ENCODE measurements at regions not wholly inside any gene's neighbourhood (a gene's known extent, or its start where the extent isn't known, plus 50 kb on each side); places are given as distances from the start of the nearest gene placed in this dataset.

DNA sequence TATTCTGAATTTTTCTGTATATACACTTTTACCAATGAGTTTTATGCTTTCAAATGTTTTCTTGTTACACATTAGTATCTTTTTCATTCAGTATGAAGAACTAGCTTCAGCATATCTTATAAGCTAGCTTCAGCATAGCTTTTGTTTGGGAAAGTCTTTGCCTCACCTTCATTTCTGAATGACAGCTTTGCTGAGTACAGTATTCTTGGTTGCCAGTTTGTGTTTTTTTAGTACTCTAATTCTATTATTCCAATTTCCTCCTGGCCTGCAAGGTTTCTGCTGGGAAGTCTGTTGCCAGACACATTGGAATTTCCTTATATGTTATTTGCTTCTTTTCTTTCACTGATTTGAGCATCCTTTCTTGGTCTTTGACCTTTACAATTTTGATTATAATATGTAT is 278.8 kb downstream of the SPATA18 start:
- Histone ChIP-seq H3K9me3 (peaks cover 0 to 6% (median 3%) of the 10 kb centered on the region in 4 donors), H3K36me3 (no peaks in the 10 kb centered on the region), H3K4me3 (no peak overlapping the region), H3K4me1 (no peaks in the 10 kb centered on the region), H3K27ac (no peak overlapping the region), H3K27me3 (no peaks in the 10 kb centered on the region)
- DNase-seq, result no peak
- TF ChIP-seq, protein P1, sequence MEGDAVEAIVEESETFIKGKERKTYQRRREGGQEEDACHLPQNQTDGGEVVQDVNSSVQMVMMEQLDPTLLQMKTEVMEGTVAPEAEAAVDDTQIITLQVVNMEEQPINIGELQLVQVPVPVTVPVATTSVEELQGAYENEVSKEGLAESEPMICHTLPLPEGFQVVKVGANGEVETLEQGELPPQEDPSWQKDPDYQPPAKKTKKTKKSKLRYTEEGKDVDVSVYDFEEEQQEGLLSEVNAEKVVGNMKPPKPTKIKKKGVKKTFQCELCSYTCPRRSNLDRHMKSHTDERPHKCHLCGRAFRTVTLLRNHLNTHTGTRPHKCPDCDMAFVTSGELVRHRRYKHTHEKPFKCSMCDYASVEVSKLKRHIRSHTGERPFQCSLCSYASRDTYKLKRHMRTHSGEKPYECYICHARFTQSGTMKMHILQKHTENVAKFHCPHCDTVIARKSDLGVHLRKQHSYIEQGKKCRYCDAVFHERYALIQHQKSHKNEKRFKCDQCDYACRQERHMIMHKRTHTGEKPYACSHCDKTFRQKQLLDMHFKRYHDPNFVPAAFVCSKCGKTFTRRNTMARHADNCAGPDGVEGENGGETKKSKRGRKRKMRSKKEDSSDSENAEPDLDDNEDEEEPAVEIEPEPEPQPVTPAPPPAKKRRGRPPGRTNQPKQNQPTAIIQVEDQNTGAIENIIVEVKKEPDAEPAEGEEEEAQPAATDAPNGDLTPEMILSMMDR (IDR thresholded peaks at IDR 0.05), result no peak
- TF ChIP-seq EP300 (IDR thresholded peaks at IDR 0.05) (no peak), POLR2A (IDR thresholded peaks at IDR 0.05) (no peak), POLR2AphosphoS5 (IDR thresholded peaks at IDR 0.05) (no peak)
- intact Hi-C loops (cut with DNase I), result no loop called here

DNA sequence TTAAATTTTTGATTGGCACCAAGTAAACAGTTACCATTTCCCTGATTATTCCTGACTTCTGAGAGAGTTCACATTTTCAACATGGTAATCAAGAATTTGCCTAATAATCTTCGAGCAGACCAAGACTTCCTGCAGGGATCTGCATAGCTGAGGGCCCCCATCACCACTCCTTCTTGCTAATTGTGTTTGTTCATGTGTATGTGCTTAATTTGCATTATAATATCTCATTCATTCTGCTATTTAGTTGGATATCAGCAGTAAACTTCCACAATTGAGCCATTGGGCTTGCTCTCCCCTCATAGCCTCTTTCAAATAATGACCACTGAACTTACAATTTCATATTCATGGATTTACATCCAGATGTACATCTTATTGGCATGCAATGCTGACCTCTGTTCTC is 292.5 kb downstream of the SPATA18 start:
- no peaks in the 10 kb centered on the region for H3K36me3 ChIP-seq
- no peak for DNase-seq
- H3K4me3 ChIP-seq, result no peak overlapping the region
- peaks cover 0 to 1% (median 0%) of the 10 kb centered on the region in 4 donors for H3K9me3 ChIP-seq
- no peaks in the 10 kb centered on the region for H3K4me1 ChIP-seq
- H3K27me3 ChIP-seq, result no peaks in the 10 kb centered on the region
- TF ChIP-seq EP300 (IDR thresholded peaks at IDR 0.05) (no peak), POLR2AphosphoS5 (IDR thresholded peaks at IDR 0.05) (no peak), POLR2A (IDR thresholded peaks at IDR 0.05) (no peak)
- TF ChIP-seq, protein P1 (IDR thresholded peaks at IDR 0.05), result no peak
- no peak overlapping the region for H3K27ac ChIP-seq
- WGBS, 2 donors, result 43 to 67% methylated on average over 1 of the region's 1 CpG
- intact Hi-C loops (cut with DNase I), result loop anchor here (10.0 kb wide), 1 partner anchor 1451 kb away; no protein-coding TSS in a partner anchor

DNA sequence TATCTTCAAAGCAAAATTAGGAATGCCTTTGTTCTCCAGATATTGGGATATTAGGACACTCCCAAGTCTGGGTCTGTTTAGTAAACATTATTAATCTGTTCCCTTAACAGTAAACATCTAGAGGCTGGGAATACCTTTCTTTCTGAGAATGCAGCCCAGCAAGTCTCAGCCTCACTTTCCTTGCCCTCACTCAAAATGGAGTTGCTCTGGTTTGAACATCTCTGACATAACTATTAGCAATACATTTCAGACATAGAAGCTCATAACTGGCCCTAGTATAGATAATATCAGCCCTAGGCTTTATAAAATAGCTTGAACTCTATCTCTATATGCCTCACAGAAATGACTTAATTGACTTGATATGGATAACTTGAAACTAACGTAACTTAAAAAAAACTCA is 299.8 kb downstream of the SPATA18 start:
- 88 to 92% methylated on average over 1 of the region's 1 CpG for WGBS, 2 donors
- no peaks in the 10 kb centered on the region for H3K27me3 ChIP-seq
- intact Hi-C loops (cut with DNase I), result no loop called here

DNA sequence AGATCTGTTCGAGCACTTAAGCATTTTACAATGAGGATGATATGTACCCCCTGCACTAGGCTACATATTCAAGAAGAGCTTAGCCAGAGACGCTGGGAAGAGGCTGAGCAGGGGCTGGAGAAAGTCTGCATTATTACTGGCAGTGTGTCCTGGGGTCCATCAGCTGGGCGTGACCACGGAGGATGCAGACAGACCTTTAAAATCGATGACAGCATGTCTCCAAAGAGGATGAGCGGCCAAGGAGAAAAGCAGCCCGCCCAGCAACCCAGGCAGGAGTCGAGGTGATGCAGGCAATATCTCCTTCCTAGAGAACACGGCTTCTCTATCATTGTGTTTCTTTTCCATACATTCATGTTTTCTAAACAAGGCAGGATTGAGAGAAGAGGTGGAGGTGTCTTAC is 300.7 kb downstream of the USP46 start:
- H3K9me3 ChIP-seq, result no peaks in the 10 kb centered on the region
- WGBS, 2 donors, result 84 to 89% methylated on average over 9 of the region's 9 CpGs
- intact Hi-C loops (cut with DNase I), result no loop called here
- H3K36me3 ChIP-seq, result no peaks in the 10 kb centered on the region
- no peak overlapping the region for H3K4me3 ChIP-seq
- H3K27me3 ChIP-seq, result no peaks in the 10 kb centered on the region
- DNase-seq, result no peak
- H3K4me1 ChIP-seq, result no peaks in the 10 kb centered on the region
- TF ChIP-seq POLR2A (IDR thresholded peaks at IDR 0.05), result no peak
- TF ChIP-seq EP300 (IDR thresholded peaks at IDR 0.05), result no peak
- TF ChIP-seq, protein P1 (IDR thresholded peaks at IDR 0.05), result no peak
- no peak for TF ChIP-seq POLR2AphosphoS5 (IDR thresholded peaks at IDR 0.05)
- no peak overlapping the region for H3K27ac ChIP-seq

More for the DNA sequence above, 299.8 kb downstream of the SPATA18 start:
- H3K36me3 ChIP-seq, result no peaks in the 10 kb centered on the region
- H3K4me3 ChIP-seq, result no peak overlapping the region
- peaks cover 0 to 2% (median 0%) of the 10 kb centered on the region in 4 donors for H3K9me3 ChIP-seq
- H3K4me1 ChIP-seq, result no peaks in the 10 kb centered on the region
- DNase-seq, result no peak
- TF ChIP-seq EP300 (IDR thresholded peaks at IDR 0.05), result no peak
- TF ChIP-seq, protein P1 (IDR thresholded peaks at IDR 0.05), result no peak
- TF ChIP-seq POLR2A (IDR thresholded peaks at IDR 0.05), result no peak
- no peak for TF ChIP-seq POLR2AphosphoS5 (IDR thresholded peaks at IDR 0.05)
- no peak overlapping the region for H3K27ac ChIP-seq

DNA sequence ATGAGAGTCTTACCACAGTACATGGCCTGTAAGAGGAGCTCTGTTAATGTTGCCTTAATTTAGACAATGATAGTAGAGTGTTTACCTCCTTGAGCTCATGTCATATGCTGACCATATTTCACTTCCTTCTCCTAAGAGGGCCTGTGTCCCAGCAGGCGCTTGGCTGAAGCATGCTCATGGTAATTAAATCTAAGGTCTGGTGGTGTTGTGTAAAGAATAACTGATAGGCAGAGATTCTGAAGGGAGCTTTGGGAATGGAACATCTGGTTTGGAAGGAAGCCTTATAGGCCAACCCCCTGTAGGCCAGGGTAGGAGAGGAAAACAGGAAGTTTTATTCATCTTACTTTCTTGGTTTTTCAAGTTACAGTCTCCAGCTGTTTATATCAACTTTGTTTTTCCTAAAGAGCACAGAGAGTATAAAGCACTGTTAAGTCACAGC is 300.2 kb downstream of the USP46 start:
- intact Hi-C loops (cut with DNase I), result no loop called here
- Histone ChIP-seq H3K9me3 (no peaks in the 10 kb centered on the region), H3K27me3 (no peaks in the 10 kb centered on the region), H3K27ac (no peak overlapping the region), H3K4me3 (no peak overlapping the region), H3K4me1 (no peaks in the 10 kb centered on the region), H3K36me3 (no peaks in the 10 kb centered on the region)
- WGBS, 2 donors, result 80 to 82% methylated on average over 1 of the region's 1 CpG
- no peak for DNase-seq
- TF ChIP-seq, protein P1 (IDR thresholded peaks at IDR 0.05), result no peak
- TF ChIP-seq POLR2A (IDR thresholded peaks at IDR 0.05) (no peak), EP300 (IDR thresholded peaks at IDR 0.05) (no peak), POLR2AphosphoS5 (IDR thresholded peaks at IDR 0.05) (no peak)
